Activated CD4-positive, alpha-beta T cell treated with anti-CD3 and anti-CD28 coated beads, Interleukin-2, amount 50 U/mL, for 48 hours (primary cell): ENCODE measurements at regions not wholly inside any gene's neighbourhood (a gene's known extent, or its start where the extent isn't known, plus 50 kb on each side); places are given as distances from the start of the nearest gene placed in this dataset.
"Not testable (repeated sequence)": the region's sequence is repeated elsewhere in the genome, so short reads cannot be mapped to it uniquely, and the experiment has no call there.

Experiments
- DNase-seq, 2 experiments: peaks; one replicate each; pipeline ENCODE4 v3.0.0-alpha.2; 2020

GRCh38 chr9:13001989-13002580 lies 227.3 kb downstream of the LURAP1L start:
- DNase-seq: no peak

DNA sequence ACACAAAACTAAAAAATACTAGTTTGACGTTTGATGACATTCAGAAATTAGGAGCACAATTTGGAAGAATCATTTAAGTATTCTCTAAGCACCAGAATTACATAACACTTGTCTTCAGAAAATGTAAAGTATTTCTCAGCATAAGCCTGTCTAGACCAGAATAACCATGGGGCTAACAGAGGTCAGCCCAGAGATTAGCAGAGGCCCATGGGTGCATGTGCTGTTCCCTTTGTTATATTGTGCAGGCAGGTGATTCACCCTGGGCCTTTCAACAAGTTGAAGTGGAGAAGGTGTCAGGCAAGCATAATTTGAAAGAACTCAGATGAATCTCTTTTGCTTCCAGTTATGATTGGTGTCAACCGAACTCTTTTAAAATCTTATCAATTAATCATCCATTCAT lies 227.9 kb downstream of the LURAP1L start:
- DNase-seq: no peak

- no peak for DNase-seq
Observed at GRCh38 chr9:13009871-13010270, 235.1 kb downstream of the LURAP1L start.

DNA sequence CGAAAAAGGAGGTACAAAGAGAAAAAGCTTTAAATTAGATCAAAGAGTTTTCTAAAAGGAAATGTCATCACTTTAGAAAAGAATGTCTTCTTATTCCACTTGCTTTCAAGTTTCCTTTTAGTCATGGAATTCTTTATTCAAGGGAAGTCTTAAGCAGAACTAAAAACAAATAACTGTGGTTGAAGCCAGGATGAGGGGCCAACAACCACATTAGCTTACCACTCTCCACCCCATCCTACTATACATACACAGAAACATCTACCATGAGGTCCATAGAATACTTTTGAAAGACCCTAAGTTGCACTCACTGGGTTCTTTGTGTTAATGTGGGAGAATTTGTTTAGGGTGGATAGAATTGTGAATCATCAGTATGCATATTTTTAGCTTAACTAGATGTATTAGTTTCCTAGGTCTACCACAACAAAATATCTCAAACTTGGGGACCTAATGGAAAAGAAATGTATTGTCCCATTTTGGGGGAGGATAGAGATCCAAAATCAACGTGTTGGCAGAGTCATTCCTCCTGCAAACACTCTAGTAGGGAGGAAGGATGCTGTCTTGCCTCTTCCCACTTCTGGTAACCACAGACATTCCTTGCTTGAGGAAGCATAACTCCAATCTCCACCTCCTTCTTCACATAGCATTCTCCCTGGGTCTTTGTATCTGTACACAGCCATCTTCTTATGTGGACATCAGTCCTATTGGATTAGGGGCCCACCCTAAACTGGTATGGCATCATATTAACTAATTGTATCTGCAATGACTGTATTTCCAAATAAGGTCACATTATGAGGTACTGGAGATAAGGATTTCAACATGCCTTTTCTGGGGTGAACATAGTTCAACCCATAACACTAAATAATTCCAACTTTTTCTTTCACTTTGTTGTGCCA lies 239.4 kb downstream of the LURAP1L start:
- no peak for DNase-seq

DNA sequence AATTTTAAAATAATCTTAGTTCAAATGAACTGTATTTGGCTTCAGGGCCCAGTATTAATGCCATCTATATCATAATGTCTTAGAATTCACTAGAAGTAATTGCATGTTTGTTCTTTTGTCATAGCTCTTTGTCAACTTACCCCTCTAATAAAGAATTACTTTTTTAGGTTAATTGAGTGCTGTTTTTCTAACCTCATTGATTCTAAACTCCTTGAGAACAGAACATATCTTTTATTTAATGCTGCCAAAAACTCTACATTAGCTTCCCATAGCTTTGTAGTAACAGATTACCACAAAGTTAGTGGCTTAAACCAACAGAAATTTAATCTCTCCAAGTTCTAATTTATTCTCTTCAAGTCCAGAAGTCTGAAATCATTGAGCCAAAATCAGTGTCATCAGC lies 242.4 kb downstream of the LURAP1L start:
- no peak for DNase-seq

GRCh38 chr9:13020146-13021040 lies 245.6 kb downstream of the LURAP1L start:
- no peak for DNase-seq

DNA sequence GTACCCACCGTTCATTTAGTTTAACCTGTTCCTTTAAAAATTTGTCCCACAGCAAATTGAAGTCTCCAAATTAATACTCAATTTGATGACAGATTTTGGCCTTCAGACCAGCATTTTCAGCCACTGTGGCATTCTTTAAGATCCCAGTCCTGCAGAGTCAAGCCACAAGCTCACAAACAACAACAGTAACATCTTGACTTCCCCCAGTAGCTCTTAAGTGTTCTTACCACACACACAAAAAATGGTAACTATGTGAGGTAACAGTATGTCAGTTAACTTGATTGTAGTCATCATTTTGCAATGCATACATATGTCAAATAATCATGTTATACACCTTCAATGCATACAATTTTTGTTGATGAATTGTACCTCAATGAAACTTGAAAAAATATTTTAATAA lies 247.9 kb downstream of the LURAP1L start:
- DNase-seq: no peak

DNA sequence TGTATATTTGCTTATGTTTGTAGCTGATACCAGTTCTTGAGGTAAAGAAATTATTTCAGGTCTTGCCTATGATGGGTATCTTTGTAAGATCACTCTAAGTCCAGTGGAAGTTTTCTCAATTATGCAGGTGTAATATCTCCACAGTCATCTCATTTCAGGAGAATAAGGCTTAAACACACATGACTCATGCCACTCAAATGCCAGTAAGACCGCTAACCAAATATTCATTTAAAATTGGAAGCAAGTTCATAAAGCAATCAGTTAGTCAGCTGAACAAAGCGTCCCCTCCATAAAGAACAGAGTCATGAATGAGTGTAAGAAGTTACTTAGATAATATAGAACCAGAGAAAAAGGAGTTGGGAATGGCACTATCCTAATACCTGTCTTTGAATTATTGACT lies 248.7 kb downstream of the LURAP1L start:
- DNase-seq: no peak

DNA sequence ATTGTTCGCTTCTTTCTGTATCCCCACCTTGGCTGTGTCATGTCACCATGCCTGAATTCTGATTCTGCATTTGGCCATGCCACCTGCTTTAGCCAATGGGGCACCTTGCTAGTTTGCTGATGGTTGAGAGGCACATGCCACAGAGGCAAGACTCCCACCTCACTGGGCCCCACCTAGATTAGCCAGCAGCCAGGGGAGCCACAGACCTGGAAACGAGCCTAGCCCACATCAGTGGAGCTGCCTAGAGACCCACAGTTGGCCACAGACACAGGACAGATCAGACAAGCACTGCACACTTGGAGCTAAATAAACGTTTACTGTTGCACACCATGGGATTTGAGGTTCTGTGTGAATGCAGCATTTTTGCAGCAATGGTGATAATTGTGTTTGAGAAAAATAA lies 252.1 kb downstream of the LURAP1L start:
- no peak for DNase-seq

DNA sequence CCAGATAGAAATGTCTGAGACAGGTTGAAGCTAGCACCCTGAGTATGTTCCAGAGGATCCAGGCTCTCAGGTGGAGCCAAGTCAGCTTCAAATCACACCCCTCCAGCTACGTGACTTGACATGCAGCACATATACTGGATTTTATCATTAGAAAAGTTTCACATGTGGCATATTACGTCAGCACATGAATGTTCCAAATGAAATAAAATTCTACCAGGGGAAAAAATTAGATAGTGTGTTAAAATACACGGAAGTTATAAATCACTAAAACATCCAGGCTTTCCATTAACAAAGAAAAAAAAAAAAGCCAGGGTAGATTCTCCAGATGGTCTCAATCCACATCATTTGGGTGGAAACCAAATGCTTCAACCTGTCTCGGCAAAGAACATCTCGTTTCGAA lies 251.6 kb downstream of the MPDZ start:
- no peak for DNase-seq

DNA sequence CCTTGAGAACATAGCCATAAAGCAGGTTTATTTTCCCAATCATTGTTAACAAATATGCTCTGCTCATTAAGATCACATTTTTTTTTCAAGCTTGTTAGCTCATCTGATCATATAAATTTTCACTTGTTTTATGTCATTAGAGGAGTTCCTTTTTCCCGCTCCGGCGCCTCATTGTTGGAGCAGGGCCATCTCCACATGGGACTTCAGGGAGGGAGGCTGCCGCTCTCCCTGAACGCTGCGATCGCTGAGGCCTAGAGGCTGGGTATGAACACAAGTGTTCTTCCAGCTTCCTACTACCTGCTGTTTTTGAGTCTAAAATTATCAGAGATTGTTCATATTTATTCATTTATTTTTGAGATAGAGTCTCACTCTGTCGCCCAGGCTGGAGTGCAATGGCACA lies 246.9 kb downstream of the MPDZ start:
- no peak for DNase-seq

DNA sequence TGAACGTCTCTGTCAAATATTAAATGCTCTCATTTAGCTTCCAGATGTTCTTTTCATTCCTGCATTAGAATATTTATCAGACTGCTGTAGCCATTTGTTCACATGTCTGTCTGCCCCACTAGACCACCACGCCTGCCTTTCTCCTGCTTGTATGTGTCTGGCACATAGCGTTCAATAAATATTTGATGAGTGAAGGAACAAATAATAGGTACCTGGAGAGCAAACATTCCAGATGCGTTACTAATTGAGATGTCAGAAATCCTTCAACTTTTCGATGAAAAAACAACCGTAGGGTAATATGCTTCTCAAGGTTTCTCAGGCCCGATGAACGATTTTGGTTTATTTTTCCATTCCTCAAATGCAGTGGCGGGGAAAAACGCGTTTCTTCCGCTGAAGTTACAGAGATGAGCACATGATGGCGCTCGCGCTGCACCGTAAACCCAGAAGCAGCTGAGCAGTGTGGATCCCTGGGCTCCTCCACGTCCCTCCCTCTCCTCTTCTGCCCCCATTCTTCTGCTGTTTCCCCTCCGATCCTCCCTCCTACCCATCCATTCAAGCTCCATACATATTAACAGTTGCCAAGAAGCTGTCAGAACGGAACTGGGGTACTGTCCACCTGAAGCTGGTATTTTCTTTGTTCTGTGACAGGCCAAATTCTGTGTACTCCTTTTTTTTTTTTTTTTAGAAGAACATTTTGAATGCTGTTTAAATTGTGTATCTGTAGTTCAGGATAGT lies 245.4 kb downstream of the MPDZ start:
- DNase-seq: peak; percentile 7

- no peak for DNase-seq
Observed at GRCh38 chr9:13034694-13035002, 244.8 kb downstream of the MPDZ start.

DNA sequence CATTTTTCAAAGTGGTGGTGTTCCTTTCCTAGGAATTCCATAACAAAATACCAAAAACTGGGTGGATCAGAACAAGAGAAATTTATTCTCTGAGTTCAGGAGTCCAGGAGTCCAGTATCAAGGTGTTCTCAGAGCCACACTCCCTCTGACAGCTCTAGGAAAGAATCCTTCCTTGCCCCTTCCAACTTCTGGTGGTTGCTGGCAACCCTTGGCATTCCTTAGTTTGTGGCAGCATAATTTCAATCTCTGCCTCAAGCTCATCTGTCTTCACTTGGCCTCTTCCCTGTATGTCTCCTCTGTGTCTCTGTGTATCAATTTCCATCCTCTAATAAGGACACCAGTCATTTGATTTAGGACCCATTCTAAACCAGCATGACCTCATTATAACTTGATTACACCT lies 243.7 kb downstream of the MPDZ start:
- no peak for DNase-seq

GRCh38 chr9:13037808-13038207 lies 241.7 kb downstream of the MPDZ start:
- DNase-seq: not testable (repeated sequence)

DNA sequence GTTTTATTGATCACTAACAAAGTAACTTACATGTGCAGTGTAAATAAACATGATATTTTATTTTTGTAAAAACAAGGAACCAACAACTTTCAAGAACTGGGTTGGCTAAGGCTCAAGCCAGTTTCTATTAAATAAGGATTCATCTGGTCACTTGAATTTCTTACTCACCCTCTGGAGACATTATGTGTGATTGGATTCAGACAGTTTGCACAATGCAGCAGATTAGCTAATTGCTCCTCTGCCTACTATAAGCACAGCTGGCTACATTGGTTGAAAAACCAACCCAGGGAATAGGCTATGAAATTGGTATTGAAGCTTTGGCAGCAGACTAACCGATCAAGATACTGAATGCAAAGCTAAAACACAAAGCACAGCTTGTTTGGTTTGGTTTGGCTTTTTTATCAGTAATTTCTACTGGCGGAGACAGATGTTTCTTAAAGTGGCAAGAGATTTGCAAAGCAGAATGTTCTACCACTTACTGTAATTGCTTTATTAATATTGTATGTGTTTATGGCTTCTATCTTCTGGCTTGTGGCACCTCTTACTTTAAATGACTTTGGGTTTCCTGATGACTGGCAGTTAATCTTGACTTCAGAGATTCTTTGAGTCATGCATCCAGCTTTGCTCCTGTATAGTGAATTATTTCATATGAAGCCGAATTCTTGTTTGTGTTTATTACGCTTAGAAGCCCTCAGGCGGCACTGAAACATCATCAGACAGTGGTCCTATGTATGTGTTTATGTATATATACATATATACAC lies 231.5 kb downstream of the MPDZ start:
- no peak for DNase-seq

DNA sequence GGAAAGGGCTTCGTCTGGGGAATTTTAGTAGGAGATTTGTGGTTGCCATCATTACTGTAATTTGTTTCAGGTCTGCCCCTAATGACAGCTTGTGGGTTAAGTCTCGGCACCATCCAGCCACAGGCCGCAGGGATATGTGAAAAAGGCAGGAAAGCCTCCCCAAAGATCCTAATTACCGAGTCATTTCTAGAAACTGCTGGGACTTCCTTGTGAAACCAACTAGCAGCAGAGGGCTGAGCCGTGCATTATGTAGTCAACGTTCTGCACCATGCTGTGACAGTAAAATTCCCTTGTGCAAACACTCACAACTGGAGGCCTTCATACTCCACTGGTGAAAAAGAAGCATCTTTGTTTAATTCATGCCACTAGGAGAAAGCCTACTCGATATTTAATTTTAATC lies 230.3 kb downstream of the MPDZ start:
- DNase-seq: no peak

GRCh38 chr9:13053504-13053903 lies 226.0 kb downstream of the MPDZ start:
- no peak for DNase-seq

- DNase-seq: no peak
Observed at GRCh38 chr9:13054389-13054788, 225.1 kb downstream of the MPDZ start.
